GM23338 (cell line): ENCODE measurements at regions not wholly inside any gene's neighbourhood (a gene's known extent, or its start where the extent isn't known, plus 50 kb on each side); places are given as distances from the start of the nearest gene placed in this dataset.

ENCODE experiments used
- CTCF ChIP-seq, 2 experiments: fragments of 200-600 bp in 1 of 2; sonication (generic) in 1 of 2; conservative IDR thresholded peaks; 2 replicates each; pipeline versions ENCODE4 v1.5.1 to v1.6.1; 2016 to 2017; ENCODE audit warnings: antibody characterized with exemption in 2 of 2, low read depth in 2 of 2, mild to moderate bottlenecking in 2 of 2, moderate library complexity in 1 of 2
- EZH2 ChIP-seq: fragments of 200-600 bp; sonication (generic); IDR thresholded peaks from one replicate; pipeline ENCODE4 v1.8.0; 2017; ENCODE audit warnings: antibody characterized with exemption, mild to moderate bottlenecking, low read depth; ENCODE audit not compliant: unreplicated experiment
- NANOG ChIP-seq: IDR thresholded peaks from 2 replicates; pipeline ENCODE4 v1.6.1; 2016; ENCODE audit warnings: antibody characterized with exemption, borderline replicate concordance
- POLR2AphosphoS5 ChIP-seq: IDR thresholded peaks from 2 replicates; pipeline ENCODE4 v1.6.1; 2016; ENCODE audit warnings: antibody characterized with exemption, low read depth
- ZNF331 ChIP-seq: fragments of 250-450 bp; sonication (Bioruptor Pico); IDR thresholded peaks from 2 replicates; pipeline ENCODE4 v1.5.0; 2020; ENCODE audit warnings: low read depth, mild to moderate bottlenecking, moderate library complexity

GRCh38 chr5:166018716-166019115 is 2272.7 kb upstream of the WWC1 start:
- TF ChIP-seq ZNF331 (CRISPR knock-in tag) (no peak), NANOG (no peak), CTCF (conservative IDR thresholded peaks at IDR 0.05; ENCODE audit: low read depth in 2 of 2) (no peak), EZH2 (no peak), POLR2AphosphoS5 (no peak)
